Tibial nerve (tissue), 4 donors: ENCODE measurements at regions not wholly inside any gene's neighbourhood (a gene's known extent, or its start where the extent isn't known, plus 50 kb on each side); places are given as distances from the start of the nearest gene placed in this dataset.

Experiments
- EP300 ChIP-seq, 2 donors: sonication (generic); formaldehyde crosslinking; IDR thresholded peaks; one replicate each; pipeline ENCODE4 v1.6.1; 2017; ENCODE audit warnings: antibody characterized with exemption in 2 of 2, mild to moderate bottlenecking in 1 of 2
- TF ChIP-seq, protein P1 (sequence below), 5 experiments: fragments of 200-600 bp in 3 of 5; fragments of 450-650 bp in 2 of 5; sonication (generic) in 3 of 5; IDR thresholded peaks; one replicate each; pipeline ENCODE4 v1.5.1; 2016 to 2019; ENCODE audit warnings: antibody characterized with exemption in 5 of 5, mild to moderate bottlenecking in 3 of 5, moderate library complexity in 2 of 5

DNA sequence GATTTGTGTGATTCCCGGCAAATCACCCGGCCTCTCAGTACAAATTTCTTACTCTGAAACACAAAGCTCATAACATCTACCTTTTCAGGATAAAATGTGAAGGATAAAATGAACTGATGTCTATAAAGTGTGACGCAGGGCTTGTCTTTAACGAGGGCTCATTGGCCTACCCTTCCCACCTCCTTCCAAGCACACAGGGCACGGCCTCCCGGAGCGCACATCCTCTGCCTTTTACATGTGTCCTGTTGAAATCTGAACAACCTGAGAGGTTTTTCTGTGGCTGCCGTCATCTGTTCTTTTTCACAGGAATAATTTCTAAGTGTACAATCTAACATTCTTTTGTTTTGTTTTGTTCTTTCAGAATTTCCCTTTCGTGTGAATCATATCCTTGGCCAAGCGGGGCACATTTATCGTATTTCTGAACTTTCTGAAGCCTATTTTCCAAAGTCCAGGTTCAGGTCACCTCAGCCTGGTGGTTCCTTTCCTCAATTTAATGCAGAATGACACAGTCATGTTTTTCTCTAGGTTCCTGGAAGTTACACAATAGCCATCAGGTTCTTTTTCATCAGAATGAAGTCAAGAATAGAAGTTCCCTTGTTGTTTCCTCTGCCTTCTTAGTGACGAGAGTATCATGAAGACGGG, 53.1 kb upstream of the SPRY1 start:
- TF ChIP-seq EP300 (IDR thresholded peaks at IDR 0.05) = peak in 1 of 2 donors; percentile 55
- TF ChIP-seq, protein P1, sequence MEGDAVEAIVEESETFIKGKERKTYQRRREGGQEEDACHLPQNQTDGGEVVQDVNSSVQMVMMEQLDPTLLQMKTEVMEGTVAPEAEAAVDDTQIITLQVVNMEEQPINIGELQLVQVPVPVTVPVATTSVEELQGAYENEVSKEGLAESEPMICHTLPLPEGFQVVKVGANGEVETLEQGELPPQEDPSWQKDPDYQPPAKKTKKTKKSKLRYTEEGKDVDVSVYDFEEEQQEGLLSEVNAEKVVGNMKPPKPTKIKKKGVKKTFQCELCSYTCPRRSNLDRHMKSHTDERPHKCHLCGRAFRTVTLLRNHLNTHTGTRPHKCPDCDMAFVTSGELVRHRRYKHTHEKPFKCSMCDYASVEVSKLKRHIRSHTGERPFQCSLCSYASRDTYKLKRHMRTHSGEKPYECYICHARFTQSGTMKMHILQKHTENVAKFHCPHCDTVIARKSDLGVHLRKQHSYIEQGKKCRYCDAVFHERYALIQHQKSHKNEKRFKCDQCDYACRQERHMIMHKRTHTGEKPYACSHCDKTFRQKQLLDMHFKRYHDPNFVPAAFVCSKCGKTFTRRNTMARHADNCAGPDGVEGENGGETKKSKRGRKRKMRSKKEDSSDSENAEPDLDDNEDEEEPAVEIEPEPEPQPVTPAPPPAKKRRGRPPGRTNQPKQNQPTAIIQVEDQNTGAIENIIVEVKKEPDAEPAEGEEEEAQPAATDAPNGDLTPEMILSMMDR (IDR thresholded peaks at IDR 0.05) = no peak
